Uterus (tissue), 2 donors: ENCODE measurements at regions not wholly inside any gene's neighbourhood (a gene's known extent, or its start where the extent isn't known, plus 50 kb on each side); places are given as distances from the start of the nearest gene placed in this dataset.

ENCODE experiments used
- POLR2A ChIP-seq, 2 donors: fragments of 450-650 bp; IDR thresholded peaks; one replicate each; pipeline ENCODE4 v1.6.1; 2016; ENCODE audit warnings: antibody characterized with exemption in 2 of 2, mild to moderate bottlenecking in 1 of 2, moderate library complexity in 1 of 2
- TF ChIP-seq, protein P1 (sequence below), 4 experiments: fragments of 200-600 bp in 2 of 4; fragments of 450-650 bp in 2 of 4; sonication (generic) in 2 of 4; IDR thresholded peaks; one replicate each; pipeline ENCODE4 v1.5.1; 2016 to 2019; ENCODE audit warnings: antibody characterized with exemption in 4 of 4, mild to moderate bottlenecking in 2 of 4, moderate library complexity in 1 of 4

DNA sequence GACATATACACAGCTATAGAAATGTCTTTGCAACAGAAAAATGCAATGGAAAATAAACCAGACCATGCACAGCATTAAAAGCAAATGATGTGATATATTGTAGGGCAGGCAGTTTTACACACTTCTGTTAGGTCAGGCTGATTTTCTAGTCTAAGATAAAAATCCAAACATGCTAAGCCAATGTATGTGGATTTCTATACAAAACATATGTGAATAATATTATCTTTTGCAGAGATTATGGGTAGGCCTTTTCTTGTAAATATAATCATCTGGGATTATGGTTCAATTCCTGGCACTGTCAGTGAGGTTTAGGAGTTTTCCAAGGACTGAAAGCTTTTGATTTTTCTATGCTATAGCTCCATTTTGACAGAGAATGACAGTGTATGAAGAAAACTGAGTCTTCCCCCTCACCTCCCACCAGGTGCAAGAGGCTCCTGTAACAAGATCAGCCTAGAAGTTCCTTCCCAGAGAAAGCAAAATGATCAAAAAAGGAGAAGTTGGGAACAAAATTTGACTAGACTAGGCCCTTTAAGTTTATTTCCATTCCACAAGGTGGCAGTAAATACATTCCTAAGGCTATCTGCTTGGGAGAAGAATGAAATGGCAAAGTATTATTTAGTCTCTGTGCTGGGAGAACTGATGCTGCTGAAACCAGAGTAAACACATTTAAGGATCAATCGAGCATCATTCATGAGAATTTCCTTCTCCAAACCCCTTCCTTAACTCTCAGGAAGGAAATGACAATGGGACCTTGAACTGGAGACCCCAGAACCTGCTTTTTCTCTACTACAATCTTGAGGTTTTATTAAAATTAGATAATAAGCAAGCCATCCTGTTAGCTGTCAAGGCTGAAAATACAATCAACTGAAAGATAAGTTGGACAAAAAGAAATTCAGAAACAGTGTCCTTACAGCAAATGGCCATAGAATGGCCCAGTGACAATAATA lies 133.0 kb upstream of the TUT7 start:
- TF ChIP-seq, protein P1, sequence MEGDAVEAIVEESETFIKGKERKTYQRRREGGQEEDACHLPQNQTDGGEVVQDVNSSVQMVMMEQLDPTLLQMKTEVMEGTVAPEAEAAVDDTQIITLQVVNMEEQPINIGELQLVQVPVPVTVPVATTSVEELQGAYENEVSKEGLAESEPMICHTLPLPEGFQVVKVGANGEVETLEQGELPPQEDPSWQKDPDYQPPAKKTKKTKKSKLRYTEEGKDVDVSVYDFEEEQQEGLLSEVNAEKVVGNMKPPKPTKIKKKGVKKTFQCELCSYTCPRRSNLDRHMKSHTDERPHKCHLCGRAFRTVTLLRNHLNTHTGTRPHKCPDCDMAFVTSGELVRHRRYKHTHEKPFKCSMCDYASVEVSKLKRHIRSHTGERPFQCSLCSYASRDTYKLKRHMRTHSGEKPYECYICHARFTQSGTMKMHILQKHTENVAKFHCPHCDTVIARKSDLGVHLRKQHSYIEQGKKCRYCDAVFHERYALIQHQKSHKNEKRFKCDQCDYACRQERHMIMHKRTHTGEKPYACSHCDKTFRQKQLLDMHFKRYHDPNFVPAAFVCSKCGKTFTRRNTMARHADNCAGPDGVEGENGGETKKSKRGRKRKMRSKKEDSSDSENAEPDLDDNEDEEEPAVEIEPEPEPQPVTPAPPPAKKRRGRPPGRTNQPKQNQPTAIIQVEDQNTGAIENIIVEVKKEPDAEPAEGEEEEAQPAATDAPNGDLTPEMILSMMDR (IDR thresholded peaks at IDR 0.05), result peak; percentile 63 to 80 (median 69)
- TF ChIP-seq POLR2A (IDR thresholded peaks at IDR 0.05), result no peak
